Colonic mucosa (tissue), 4 donors: ENCODE measurements at regions not wholly inside any gene's neighbourhood (a gene's known extent, or its start where the extent isn't known, plus 50 kb on each side); places are given as distances from the start of the nearest gene placed in this dataset.

Experiments used
- DNase-seq: peaks from one replicate; pipeline ENCODE4 v3.0.0-alpha.2; 2020
- H3K27ac ChIP-seq: fragments of 200-600 bp; one replicate; pipeline ENCODE4 v1.8.0; 2021
- H3K27me3 ChIP-seq: fragments of 200-600 bp; one replicate; pipeline ENCODE4 v1.8.0; 2021
- H3K36me3 ChIP-seq: fragments of 200-600 bp; one replicate; pipeline ENCODE4 v1.8.0; 2021
- H3K4me1 ChIP-seq: fragments of 200-600 bp; one replicate; pipeline ENCODE4 v1.8.0; 2021; ENCODE audit warnings: mild to moderate bottlenecking
- H3K4me3 ChIP-seq: fragments of 200-600 bp; one replicate; pipeline ENCODE4 v1.8.0; 2021
- H3K9ac ChIP-seq, 2 donors: one replicate each; pipeline ENCODE4 v1.7.0; 2013; ENCODE audit warnings: control low read depth in 2 of 2, low read depth in 2 of 2, low read length in 2 of 2
- H3K9me3 ChIP-seq: fragments of 200-600 bp; one replicate; pipeline ENCODE4 v1.8.0; 2021
- CTCF ChIP-seq: fragments of 200-600 bp; IDR thresholded peaks from one replicate; pipeline ENCODE4 v1.8.0; 2022; ENCODE audit warnings: antibody characterized with exemption, mild to moderate bottlenecking
- intact Hi-C: fragments of 100-400 bp; cut with DNase I; formaldehyde crosslinking; loops from one replicate; pipeline ENCODE4 v1.14.1; 2022
- donor health status: healthy.
- donor health status: DM: no; HTN: no; CAD: no.
- donor health status: DM: no; HTN: no; CAD: no.

GRCh38 chr7:12884856-12885440 lies 197.5 kb downstream of the ARL4A start:
- Histone ChIP-seq H3K4me1 (no peaks in the 10 kb centered on the region), H3K36me3 (no peaks in the 10 kb centered on the region), H3K9ac (no peak overlapping the region), H3K4me3 (no peak overlapping the region), H3K9me3 (no peaks in the 10 kb centered on the region), H3K27me3 (no peaks in the 10 kb centered on the region), H3K27ac (no peak overlapping the region)
- no peak for TF ChIP-seq CTCF
- intact Hi-C loops = no loop called here
- no peak for DNase-seq

DNA sequence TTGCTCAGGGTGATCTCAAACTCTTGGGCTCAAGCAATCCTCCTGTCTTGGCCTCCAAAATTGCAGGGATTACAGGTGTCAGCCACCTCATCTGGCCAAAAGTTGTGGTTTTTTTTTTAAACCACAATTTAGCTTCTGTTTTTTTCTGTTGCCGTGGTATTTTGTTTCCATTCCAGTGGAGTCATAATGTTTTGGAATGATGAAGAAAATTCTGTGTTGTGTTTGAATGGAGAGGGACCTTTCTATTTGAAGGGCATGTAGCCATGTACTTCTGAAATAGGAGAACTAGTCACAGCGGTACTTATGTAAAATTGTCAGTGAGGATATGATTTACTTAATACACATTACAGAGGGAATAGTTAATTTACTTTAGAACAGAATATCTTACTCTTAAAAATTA lies 201.3 kb downstream of the ARL4A start:
- no peak for DNase-seq
- Histone ChIP-seq H3K9ac (no peak overlapping the region), H3K27me3 (no peaks in the 10 kb centered on the region), H3K4me1 (no peaks in the 10 kb centered on the region), H3K4me3 (no peak overlapping the region), H3K27ac (no peak overlapping the region), H3K9me3 (no peaks in the 10 kb centered on the region), H3K36me3 (no peaks in the 10 kb centered on the region)
- intact Hi-C loops = no loop called here
- TF ChIP-seq CTCF = no peak

- Histone ChIP-seq H3K4me3 (no peak overlapping the region), H3K36me3 (no peaks in the 10 kb centered on the region), H3K27ac (no peak overlapping the region), H3K9me3 (no peaks in the 10 kb centered on the region), H3K27me3 (no peaks in the 10 kb centered on the region), H3K9ac (no peak overlapping the region), H3K4me1 (no peaks in the 10 kb centered on the region)
- intact Hi-C loops = no loop called here
- DNase-seq = no peak
- no peak for TF ChIP-seq CTCF
Observed at GRCh38 chr7:12889391-12889790, 202.0 kb downstream of the ARL4A start.

DNA sequence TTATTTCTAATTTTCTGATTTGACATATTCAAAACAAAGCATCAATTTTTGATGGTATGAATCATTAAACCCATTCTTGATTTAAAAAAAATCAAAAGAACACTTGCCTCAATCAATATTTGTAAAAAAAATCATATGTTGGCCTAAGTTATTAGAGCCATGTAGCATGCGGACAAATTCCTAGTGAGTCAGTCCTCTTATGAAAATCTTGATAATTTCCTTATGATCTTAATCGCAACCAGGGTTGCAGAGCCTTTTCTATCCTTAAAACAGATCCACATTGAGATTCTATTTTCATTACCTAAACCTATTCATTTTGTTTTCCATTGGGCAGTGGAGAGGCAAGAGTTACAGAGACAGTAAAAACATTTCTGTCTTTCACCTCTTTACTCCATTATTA lies 203.2 kb downstream of the ARL4A start:
- H3K4me1 ChIP-seq = no peaks in the 10 kb centered on the region
- intact Hi-C loops = no loop called here
- DNase-seq = no peak
- no peaks in the 10 kb centered on the region for H3K9me3 ChIP-seq
- H3K36me3 ChIP-seq = no peaks in the 10 kb centered on the region
- no peak overlapping the region for H3K9ac ChIP-seq
- no peak overlapping the region for H3K4me3 ChIP-seq
- H3K27me3 ChIP-seq = no peaks in the 10 kb centered on the region
- TF ChIP-seq CTCF = no peak
- H3K27ac ChIP-seq = no peak overlapping the region

DNA sequence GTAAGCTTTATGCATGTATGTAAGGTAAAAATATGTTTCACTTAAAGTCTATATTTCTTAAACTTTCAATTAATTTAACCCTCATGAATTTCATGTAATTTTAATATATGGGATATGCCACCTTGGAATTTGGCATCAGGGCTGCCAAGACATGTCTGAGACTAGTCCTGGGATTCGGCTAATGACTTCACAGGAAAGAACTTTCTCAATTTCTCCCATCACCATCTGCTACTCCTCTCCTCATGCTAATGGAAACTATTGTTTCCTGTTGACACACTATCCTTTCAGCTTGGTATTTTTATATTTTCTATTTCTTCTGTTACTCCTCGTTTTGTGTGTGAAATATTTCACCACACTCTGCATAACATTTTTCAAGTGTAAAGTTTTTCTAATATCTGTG lies 205.9 kb downstream of the ARL4A start:
- H3K27me3 ChIP-seq = no peaks in the 10 kb centered on the region
- DNase-seq = no peak
- no peaks in the 10 kb centered on the region for H3K36me3 ChIP-seq
- H3K9me3 ChIP-seq = no peaks in the 10 kb centered on the region
- no peak overlapping the region for H3K4me3 ChIP-seq
- no peak overlapping the region for H3K9ac ChIP-seq
- H3K4me1 ChIP-seq = no peaks in the 10 kb centered on the region
- intact Hi-C loops = no loop called here
- TF ChIP-seq CTCF = no peak
- no peak overlapping the region for H3K27ac ChIP-seq
